OCI-LY7 (cell line): ENCODE measurements at regions not wholly inside any gene's neighbourhood (a gene's known extent, or its start where the extent isn't known, plus 50 kb on each side); places are given as distances from the start of the nearest gene placed in this dataset.

Source experiments
- BruUV-seq: library from RNA; stranded (reverse); fragments of 400-500 nt; replicated peaks from 2 replicates; lab custom pipeline; 2021; lab: Mats Ljungman, UMichigan
- CTCF ChIA-PET: fragments of 300-600 bp; sonication (Branson Sonifier 250); formaldehyde crosslinking; loops from one replicate; lab custom pipeline; 2022; ENCODE audit warnings: antibody characterized with exemption; ENCODE audit not compliant: unreplicated experiment; lab: Charles Lee
- POLR2A ChIA-PET: fragments of 300-600 bp; sonication (Branson Sonifier 250); formaldehyde crosslinking; loops from one replicate; lab custom pipeline; 2022; ENCODE audit warnings: antibody characterized with exemption; lab: Charles Lee
- DNase-seq: peaks from one replicate; pipeline ENCODE4 v3.0.0-alpha.2; 2015; ENCODE audit warnings: low spot score
- H2AFZ ChIP-seq: fragments of 200-600 bp; sonication (generic), shearing (Covaris generic); 2 replicates; pipeline ENCODE4 v1.6.1; 2014; ENCODE audit warnings: mild to moderate bottlenecking, antibody characterized with exemption, low read length, moderate library complexity
- H3K27ac ChIP-seq: fragments of 200-600 bp; sonication (generic); 2 replicates; pipeline ENCODE4 v1.5.1; 2014; ENCODE audit warnings: mixed run types, low read depth, mild to moderate bottlenecking, moderate library complexity, low read length, inconsistent platforms; ENCODE audit not compliant: poor library complexity, severe bottlenecking
- H3K36me3 ChIP-seq: fragments of 200-600 bp; sonication (generic); 2 replicates; pipeline ENCODE4 v1.6.1; 2014; ENCODE audit warnings: mild to moderate bottlenecking, antibody characterized with exemption, low read length, moderate library complexity, mixed read lengths; ENCODE audit not compliant: insufficient read depth
- H3K4me1 ChIP-seq: fragments of 200-600 bp; sonication (generic); 2 replicates; pipeline ENCODE4 v1.5.1; 2014; ENCODE audit warnings: mild to moderate bottlenecking, low read length; ENCODE audit not compliant: insufficient read depth, poor library complexity, severe bottlenecking
- H3K4me2 ChIP-seq: fragments of 200-600 bp; sonication (generic); 2 replicates; pipeline ENCODE4 v1.6.1; 2014; ENCODE audit warnings: mild to moderate bottlenecking, low read length
- H3K4me3 ChIP-seq: fragments of 200-600 bp; sonication (generic); 2 replicates; pipeline ENCODE4 v1.5.1; 2014; ENCODE audit warnings: mild to moderate bottlenecking, low read depth, low read length; ENCODE audit not compliant: poor library complexity, severe bottlenecking
- H3K79me2 ChIP-seq: fragments of 200-600 bp; sonication (generic); 2 replicates; pipeline ENCODE4 v1.6.1; 2016; ENCODE audit warnings: low read depth, mild to moderate bottlenecking, low read length, moderate library complexity, mixed read lengths; ENCODE audit not compliant: insufficient read depth
- H3K9me2 ChIP-seq: fragments of 200-600 bp; sonication (generic); 2 replicates; pipeline ENCODE4 v1.6.1; 2016; ENCODE audit warnings: mild to moderate bottlenecking, low read length, mixed read lengths; ENCODE audit not compliant: insufficient read depth
- H3K9me3 ChIP-seq: fragments of 200-600 bp; sonication (generic); 2 replicates; pipeline ENCODE4 v1.6.1; 2014; ENCODE audit warnings: mild to moderate bottlenecking, mixed run types, low read length, mixed read lengths
- H4K20me1 ChIP-seq: fragments of 200-600 bp; sonication (generic); 2 replicates; pipeline ENCODE4 v1.6.1; 2014; ENCODE audit warnings: mild to moderate bottlenecking, antibody characterized with exemption, low read length, moderate library complexity, mixed read lengths; ENCODE audit not compliant: insufficient read depth
- EZH2phosphoT487 ChIP-seq: fragments of 200-600 bp; sonication (generic); IDR thresholded peaks from 2 replicates; pipeline ENCODE4 v1.6.1; 2018; ENCODE audit warnings: low read depth, borderline replicate concordance, mild to moderate bottlenecking, mixed run types, antibody characterized with exemption, low read length, moderate library complexity, mixed read lengths
- intact Hi-C: fragments of 100-400 bp; cut with micrococcal nuclease; formaldehyde crosslinking; loops from one replicate; pipeline ENCODE4 v1.10.0; 2022; ENCODE audit not compliant: unreplicated experiment
- TF ChIP-seq, protein P1 (sequence below): fragments of 200-600 bp; sonication (generic); conservative IDR thresholded peaks from 2 replicates; pipeline ENCODE4 v1.5.1; 2014; ENCODE audit warnings: mild to moderate bottlenecking, antibody characterized with exemption, low read length, moderate library complexity, mixed read lengths

DNA sequence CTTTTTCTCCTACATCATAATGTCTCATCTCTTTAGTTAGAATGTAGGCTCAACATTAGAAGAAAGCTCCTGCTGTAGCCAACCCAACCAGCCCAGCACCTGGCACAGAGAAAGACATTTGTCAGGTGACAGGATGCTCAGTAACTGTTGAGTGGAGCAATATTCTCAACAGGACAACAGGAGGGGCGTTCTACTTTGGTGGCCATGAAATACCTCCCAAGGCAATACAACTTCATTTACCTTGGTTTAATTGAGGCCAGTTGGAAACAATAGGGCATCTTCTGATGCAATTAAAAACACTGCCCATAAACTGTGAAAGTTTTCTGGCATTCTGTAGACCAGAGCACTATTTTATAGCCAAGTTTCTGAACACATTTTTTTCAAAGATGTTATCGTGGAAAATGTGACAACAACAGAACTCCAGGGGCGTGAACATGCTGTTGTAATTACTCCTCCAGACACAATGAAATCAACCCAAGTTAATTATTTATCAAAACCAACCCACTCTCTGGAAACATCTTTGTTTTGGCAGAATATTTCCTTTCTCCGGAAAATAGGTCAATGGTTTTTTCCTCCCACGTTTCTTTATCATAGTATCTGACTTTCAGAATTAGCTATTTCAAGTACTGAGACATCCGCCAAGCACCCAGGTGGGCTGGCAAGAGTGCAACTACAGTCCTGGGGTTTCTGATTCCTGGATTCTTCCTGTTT, 538.1 kb downstream of the SOX6 start:
- no peak for DNase-seq
- TF ChIP-seq EZH2phosphoT487 = no peak
- TF ChIP-seq, protein P1, sequence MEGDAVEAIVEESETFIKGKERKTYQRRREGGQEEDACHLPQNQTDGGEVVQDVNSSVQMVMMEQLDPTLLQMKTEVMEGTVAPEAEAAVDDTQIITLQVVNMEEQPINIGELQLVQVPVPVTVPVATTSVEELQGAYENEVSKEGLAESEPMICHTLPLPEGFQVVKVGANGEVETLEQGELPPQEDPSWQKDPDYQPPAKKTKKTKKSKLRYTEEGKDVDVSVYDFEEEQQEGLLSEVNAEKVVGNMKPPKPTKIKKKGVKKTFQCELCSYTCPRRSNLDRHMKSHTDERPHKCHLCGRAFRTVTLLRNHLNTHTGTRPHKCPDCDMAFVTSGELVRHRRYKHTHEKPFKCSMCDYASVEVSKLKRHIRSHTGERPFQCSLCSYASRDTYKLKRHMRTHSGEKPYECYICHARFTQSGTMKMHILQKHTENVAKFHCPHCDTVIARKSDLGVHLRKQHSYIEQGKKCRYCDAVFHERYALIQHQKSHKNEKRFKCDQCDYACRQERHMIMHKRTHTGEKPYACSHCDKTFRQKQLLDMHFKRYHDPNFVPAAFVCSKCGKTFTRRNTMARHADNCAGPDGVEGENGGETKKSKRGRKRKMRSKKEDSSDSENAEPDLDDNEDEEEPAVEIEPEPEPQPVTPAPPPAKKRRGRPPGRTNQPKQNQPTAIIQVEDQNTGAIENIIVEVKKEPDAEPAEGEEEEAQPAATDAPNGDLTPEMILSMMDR = no peak
- POLR2A ChIA-PET = no interaction called here
- Histone ChIP-seq H3K4me2 (no peak overlapping the region), H3K79me2 (no peaks in the 10 kb centered on the region), H3K27ac (no peak overlapping the region), H2AFZ (no peak overlapping the region), H3K9me3 (no peaks in the 10 kb centered on the region), H4K20me1 (no peaks in the 10 kb centered on the region), H3K4me1 (no peaks in the 10 kb centered on the region), H3K9me2 (no peaks in the 10 kb centered on the region), H3K4me3 (no peak overlapping the region), H3K36me3 (no peaks in the 10 kb centered on the region)
- BruUV-seq = no TSS peak
- CTCF ChIA-PET = no interaction called here
- intact Hi-C loops = no loop called here

DNA sequence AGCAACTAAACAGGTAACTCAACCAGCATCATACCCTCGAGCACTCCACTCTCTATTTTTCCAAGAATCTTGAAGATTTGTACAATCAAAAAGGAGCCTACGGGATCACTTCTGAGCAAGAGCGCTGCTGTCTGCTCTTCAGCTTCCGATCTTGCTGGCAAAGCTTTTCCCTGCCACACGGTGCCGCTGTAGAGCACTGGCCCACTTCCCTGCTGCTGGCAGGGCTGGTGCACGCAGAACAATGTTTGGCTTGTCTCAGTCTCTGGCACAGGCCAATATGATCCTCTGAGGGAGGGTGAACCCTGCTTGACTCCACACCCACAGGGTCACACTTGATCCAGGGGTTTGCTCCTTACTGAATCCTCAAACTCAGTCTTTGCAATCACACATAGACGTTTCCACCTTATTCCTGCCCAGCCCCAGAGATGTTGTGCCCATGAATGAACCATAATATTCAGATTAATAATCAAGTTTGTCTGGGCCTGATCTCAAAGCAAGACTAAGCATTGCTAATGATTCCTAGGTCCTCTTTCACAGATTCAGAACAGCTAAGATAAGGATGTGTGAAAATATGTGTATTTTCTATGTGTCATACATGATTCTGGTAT, 536.6 kb downstream of the SOX6 start:
- ChIA-PET POLR2A (interaction anchor here (0.8 kb wide), 1 partner anchor 43 kb away, joined by 3 read pairs; no protein-coding TSS in a partner anchor), CTCF (no interaction called here)
- Histone ChIP-seq H3K36me3 (no peaks in the 10 kb centered on the region), H2AFZ (no peak overlapping the region), H3K79me2 (no peaks in the 10 kb centered on the region), H3K9me2 (no peaks in the 10 kb centered on the region), H3K9me3 (no peaks in the 10 kb centered on the region), H3K4me2 (no peak overlapping the region), H3K4me1 (no peaks in the 10 kb centered on the region), H3K27ac (no peak overlapping the region), H3K4me3 (no peak overlapping the region), H4K20me1 (no peaks in the 10 kb centered on the region)
- intact Hi-C loops = loop anchor here (10.0 kb wide), 1 partner anchor 785 kb away; no protein-coding TSS in a partner anchor
- TF ChIP-seq EZH2phosphoT487 = no peak
- TF ChIP-seq, protein P1 = peak; percentile 83
- DNase-seq = peak; percentile 33
- no TSS peak for BruUV-seq

DNA sequence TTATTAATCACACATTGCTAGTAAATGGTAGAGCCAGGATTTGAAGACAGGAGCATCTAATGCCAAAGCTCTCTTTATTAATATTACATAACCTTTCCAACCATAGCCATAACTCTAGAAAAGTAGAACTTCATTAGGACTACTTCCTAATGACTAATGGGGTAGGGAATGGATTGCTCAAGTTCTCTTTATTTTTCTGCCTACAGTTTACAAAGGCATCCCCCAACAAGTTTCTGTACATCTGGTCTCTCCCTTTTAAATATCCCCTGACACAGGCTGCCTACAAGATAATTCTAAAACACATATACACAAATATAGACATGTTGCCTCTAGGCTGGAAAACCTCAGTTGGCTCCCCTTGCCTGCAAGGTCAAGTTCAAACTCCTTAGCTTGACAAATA, 534.9 kb downstream of the SOX6 start:
- no TSS peak for BruUV-seq

More for the DNA sequence above, 534.9 kb downstream of the SOX6 start:
- no peak overlapping the region for H3K27ac ChIP-seq
- no peaks in the 10 kb centered on the region for H3K4me1 ChIP-seq
- POLR2A ChIA-PET = interaction anchor here (0.9 to 1.2 kb wide), 2 partner anchors 10 to 13 kb away, joined by 3 to 4 read pairs; no protein-coding TSS in a partner anchor
- H4K20me1 ChIP-seq = no peaks in the 10 kb centered on the region
- no peaks in the 10 kb centered on the region for H3K9me2 ChIP-seq
- intact Hi-C loops = loop anchor here (10.0 kb wide), 1 partner anchor 783 kb away; no protein-coding TSS in a partner anchor
- H2AFZ ChIP-seq = no peak overlapping the region
- no peak overlapping the region for H3K4me3 ChIP-seq
- H3K9me3 ChIP-seq = no peaks in the 10 kb centered on the region
- DNase-seq = no peak
- CTCF ChIA-PET = no interaction called here
- no peaks in the 10 kb centered on the region for H3K36me3 ChIP-seq
- no peak overlapping the region for H3K4me2 ChIP-seq
- no peaks in the 10 kb centered on the region for H3K79me2 ChIP-seq
- TF ChIP-seq, protein P1 = no peak
- no peak for TF ChIP-seq EZH2phosphoT487
